CD4-positive, alpha-beta T cell treated with Interleukin-17A for 1 hour (primary cell): ENCODE measurements at regions not wholly inside any gene's neighbourhood (a gene's known extent, or its start where the extent isn't known, plus 50 kb on each side); places are given as distances from the start of the nearest gene placed in this dataset.
A peak's percentile ranks its signal among the peaks of the same experiment; 100 is the strongest.

Source experiments
- DNase-seq: peaks from one replicate; pipeline ENCODE4 v3.0.0-alpha.2; 2020

- DNase-seq: no peak
These were observed 53.1 kb downstream of the CH25H start for GRCh38 chr10:89153971-89154370.

GRCh38 chr10:89153116-89153515 is 54.0 kb downstream of the CH25H start:
- DNase-seq: no peak

GRCh38 chr10:89151857-89152256 is 55.3 kb downstream of the CH25H start:
- no peak for DNase-seq

- no peak for DNase-seq
These were observed 59.1 kb downstream of the CH25H start for GRCh38 chr10:89148061-89148460.

- no peak for DNase-seq
These were observed 59.9 kb downstream of the CH25H start for GRCh38 chr10:89147256-89147655.

GRCh38 chr10:89144836-89145235 is 62.3 kb downstream of the CH25H start:
- no peak for DNase-seq

GRCh38 chr10:89142590-89142989 is 64.5 kb downstream of the CH25H start:
- DNase-seq: no peak

GRCh38 chr10:89138755-89139490 is 68.2 kb downstream of the CH25H start:
- no peak for DNase-seq

GRCh38 chr10:89134963-89135362 is 72.2 kb downstream of the CH25H start:
- no peak for DNase-seq

- peak; percentile 9 for DNase-seq
These were observed 77.2 kb downstream of the CH25H start for GRCh38 chr10:89129911-89130310.

- no peak for DNase-seq
These were observed 84.6 kb downstream of the CH25H start for GRCh38 chr10:89122433-89123051.

GRCh38 chr10:89121764-89122020 is 85.4 kb downstream of the CH25H start:
- no peak for DNase-seq

GRCh38 chr10:89120931-89121763 is 86.0 kb downstream of the CH25H start:
- no peak for DNase-seq

- DNase-seq: no peak
These were observed 87.5 kb downstream of the CH25H start for GRCh38 chr10:89119651-89120050.

GRCh38 chr10:89118091-89118490 is 89.0 kb downstream of the CH25H start:
- DNase-seq: no peak

GRCh38 chr10:89115876-89116627 is 91.1 kb downstream of the CH25H start:
- DNase-seq: no peak

- no peak for DNase-seq
These were observed 92.1 kb downstream of the CH25H start for GRCh38 chr10:89114846-89115625.

- DNase-seq: no peak
These were observed 104.4 kb downstream of the CH25H start for GRCh38 chr10:89102735-89103134.

- DNase-seq: no peak
These were observed 105.2 kb downstream of the CH25H start for GRCh38 chr10:89101943-89102342.

- no peak for DNase-seq
These were observed 106.4 kb downstream of the CH25H start for GRCh38 chr10:89100680-89101079.

- no peak for DNase-seq
These were observed 106.6 kb downstream of the FAS start for GRCh38 chr10:89097226-89097625.

GRCh38 chr10:89095701-89096391 is 105.2 kb downstream of the FAS start:
- no peak for DNase-seq
